HG03060 (cell line): ENCODE measurements at regions not wholly inside any gene's neighbourhood (a gene's known extent, or its start where the extent isn't known, plus 50 kb on each side); places are given as distances from the start of the nearest gene placed in this dataset.
"Not testable (repeated sequence)": the region's sequence is repeated elsewhere in the genome, so short reads cannot be mapped to it uniquely, and the experiment has no call there.

Source experiments
- ATAC-seq: cut with Tn5 transposase; IDR thresholded peaks from one replicate; pipeline ENCODE4 v1.9.1; 2021; ENCODE audit warnings: low read depth, moderate number of reproducible peaks; ENCODE audit not compliant: unreplicated experiment

DNA sequence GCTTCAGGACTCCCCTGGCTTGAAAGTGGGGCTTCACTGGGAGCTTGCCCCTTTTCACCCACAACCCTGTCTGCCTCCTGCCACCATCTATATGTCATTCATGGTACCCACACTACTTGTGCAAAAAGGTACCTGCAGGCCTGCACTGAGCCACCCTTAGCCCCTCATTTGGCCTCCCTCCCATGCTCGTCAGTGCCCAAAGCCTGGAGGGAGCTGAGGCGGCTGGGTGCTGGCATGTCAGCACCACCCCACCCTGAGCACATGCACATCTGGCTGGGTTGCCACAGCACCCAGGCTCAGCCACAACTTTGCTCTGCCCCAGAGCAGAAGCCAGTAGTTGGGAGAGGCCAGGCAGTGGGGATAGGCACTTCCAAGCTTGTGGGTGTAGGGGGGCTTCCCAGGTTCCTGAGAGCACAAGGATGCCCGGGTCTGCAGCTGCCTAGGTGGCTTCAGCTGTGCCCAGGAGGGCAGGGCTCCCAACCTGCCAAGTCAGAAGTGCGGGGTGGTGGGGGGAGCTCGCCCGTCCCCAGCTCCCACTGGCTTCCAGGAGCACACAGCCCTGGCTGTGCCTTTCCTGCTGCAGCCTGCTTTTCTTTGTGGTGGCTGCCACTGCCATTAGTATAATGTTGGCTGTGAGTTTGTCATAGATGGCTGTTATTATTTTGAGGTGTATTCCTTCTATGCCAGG, 1054.6 kb upstream of the EPHA6 start:
- no peak for ATAC-seq

DNA sequence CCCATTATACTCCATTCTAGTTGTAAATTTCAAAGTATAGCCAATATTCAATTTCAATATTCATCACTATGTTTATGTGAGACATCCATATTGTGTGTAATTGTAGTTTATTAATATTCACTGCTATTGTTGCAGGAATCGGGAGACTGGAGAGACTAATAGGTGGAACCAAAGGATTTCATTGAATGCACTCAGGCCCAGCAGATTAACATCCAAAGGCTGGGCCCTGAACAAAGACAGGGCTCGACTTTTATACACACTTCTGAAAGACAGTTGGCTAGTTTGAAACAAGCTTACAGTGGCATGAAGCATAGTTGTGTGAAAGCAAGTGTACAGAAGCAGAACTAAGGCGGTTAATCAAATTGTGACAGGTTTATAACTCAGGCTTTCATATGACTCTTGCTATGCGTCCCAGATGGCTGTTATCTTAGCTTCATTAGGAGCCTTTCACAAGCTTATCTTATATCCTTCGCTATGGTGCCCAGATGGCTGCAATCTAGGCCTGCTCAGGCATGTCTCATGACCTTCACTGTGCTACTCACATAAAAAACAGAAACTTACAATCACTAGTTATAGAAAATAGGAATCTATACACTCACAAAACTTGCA, 1038.8 kb upstream of the EPHA6 start:
- no peak for ATAC-seq

DNA sequence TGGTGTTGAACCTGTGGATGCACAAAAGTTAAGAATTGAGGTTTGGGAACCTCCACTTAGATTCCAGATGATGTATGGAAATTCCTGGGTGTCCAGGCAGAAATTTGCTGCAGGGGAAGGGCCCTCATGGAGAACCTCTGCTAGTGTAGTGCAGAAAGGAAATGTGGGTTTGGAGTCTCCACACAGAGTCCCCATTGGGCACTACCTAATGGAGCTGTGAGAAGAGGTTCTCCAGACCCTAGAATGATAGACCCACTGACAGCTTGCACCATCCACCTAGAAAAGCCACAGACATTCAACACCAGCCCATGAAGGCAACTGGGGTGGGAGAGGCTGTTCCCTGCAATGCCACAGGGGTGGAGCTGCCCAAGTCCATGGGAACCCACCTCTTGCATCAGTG, 1032.8 kb upstream of the EPHA6 start:
- ATAC-seq: no peak

DNA sequence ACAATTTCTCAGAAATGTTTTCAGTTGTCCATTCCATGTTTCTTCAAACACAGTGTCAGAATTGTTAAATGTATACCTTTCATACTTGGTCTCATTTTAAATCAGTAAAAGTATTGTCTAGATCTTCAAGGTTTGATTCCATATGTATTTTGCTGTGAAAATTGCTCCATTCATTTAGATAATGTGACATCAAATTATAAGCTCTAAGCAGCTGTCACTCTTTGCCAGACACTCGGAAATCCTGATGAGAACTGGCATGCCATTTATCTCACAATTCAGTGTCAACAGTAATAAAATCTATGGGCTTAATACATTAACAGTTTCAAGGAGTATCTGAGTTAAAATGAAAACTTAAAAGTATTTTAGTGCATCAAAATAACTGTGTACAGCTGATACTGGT, 1025.3 kb upstream of the EPHA6 start:
- ATAC-seq: no peak

DNA sequence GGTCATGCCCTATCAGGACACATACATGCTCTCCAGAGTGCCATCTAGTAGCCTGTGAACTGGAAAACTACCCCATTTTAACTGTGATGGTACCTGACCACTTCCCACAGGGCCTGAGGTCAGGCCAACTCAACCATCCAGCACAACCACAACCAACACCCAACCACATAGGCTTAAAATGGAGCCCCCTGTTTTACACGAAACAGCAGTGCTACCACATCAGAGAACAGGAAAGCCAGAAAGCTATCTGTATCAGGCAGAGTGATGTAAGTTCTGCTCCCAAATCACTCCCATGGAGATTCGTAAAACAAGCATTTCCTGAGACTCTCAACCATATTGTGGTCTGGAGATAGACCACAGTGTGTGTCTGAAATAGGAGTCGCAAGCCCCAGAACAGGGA, 1017.3 kb upstream of the EPHA6 start:
- no peak for ATAC-seq

DNA sequence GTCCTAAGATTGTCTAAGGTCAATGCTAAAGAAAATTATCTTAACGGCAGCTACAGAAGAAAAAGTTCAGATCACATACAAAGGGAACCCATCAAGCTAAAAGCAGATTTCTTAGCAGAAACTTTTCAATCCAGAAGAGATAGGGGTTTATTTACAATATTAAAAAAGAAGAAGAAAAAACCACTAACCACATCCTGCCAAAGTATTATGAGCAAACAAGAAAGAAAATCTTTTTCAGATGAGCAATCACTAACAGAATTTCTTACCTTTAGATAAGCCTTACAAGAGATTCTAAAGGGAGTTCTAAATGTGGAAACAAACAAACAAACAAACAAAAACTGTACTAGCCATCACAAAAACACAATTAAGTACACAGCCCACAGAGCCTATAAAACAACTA, 1015.8 kb upstream of the EPHA6 start:
- no peak for ATAC-seq

DNA sequence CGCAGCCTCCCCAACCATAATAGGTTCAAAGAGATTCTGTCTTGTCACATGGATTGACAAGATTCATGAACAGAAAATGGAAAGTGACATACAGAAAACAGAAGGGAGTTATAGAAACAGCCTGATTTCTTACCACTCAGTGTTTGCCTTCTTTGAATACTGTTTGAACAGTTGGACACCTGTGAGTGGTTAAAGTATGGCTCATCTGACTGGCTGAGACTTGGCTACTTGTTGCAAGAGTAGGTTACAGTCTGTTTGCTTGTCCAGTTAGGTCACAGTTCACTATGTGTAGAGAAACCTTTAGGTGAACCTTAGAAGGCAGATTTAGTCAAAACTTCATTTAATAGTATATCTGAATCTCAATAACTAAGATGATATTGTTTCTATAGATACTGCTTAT, 1003.9 kb upstream of the EPHA6 start:
- ATAC-seq: no peak

DNA sequence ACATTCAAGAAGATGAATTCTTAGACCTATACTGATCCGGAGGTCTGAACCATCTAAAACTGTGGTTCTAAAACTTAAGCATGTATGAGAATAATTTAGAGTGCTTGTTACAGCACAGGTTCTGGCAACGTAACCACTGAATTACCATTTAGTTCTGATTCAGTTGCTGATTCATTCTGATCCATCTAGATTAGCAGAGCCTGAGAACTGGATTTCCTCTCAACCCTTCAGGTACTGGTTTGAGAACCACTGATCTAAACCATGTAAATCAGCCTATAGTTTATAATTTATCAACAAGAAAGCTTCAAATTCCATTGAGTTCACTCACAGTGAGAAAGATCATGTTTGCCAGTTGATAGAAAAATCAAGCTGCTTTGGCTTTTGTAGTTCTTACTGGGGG, 1001.1 kb upstream of the EPHA6 start:
- no peak for ATAC-seq

DNA sequence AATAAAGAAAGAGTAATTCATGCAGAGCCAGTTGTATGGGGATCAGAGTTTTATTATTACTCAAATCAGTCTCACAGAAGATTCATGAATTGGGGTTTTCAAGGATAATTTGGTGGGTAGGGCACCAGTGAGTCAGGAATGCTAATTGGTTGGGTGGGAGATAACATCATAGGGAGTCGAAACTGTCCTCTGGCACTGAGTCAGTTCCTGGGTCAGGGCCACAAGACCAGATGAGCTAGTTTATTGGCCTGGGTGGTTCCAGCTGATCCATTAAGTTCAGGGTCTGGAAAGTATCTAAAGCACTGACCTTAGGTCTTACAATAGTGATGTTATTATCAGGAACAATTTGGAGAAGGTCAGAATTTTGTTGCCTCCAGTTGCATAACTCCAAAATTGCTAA, 998.6 kb upstream of the EPHA6 start:
- no peak for ATAC-seq

DNA sequence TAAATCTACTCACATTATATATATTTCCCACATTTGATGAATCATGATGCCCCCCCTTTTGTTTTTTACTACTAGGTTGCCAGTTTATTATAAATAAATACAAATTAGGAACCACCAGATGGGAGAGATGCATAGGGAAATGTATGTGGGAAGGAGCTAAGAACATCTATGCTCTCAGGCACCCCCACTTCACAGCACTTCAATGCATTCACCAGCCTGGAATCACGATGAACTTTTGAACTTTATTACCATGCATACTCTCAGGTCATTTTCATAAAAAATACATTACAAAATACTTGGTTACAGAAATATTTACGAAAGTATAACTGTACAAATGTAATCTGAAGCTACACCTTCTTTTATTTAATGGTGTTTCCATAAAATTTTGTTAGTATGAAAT, 988.0 kb upstream of the EPHA6 start:
- no peak for ATAC-seq

DNA sequence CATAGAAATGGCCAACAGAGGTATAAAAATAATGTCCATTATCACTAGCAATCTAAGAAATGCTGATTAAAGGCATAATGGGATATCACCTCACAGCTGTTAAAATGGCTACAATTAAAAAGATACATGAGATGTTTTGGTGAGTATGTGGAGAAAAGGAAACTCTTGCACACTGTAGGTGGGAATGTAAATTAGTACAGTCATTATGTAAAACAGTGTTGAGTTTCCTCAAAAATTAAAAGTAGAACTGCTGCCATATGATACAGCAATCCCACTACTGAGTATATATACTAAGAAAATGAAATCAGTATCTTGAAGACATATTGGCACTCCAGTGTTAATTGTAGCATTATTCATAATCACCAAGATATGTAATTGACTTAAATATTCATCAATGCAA, 982.2 kb upstream of the EPHA6 start:
- no peak for ATAC-seq

DNA sequence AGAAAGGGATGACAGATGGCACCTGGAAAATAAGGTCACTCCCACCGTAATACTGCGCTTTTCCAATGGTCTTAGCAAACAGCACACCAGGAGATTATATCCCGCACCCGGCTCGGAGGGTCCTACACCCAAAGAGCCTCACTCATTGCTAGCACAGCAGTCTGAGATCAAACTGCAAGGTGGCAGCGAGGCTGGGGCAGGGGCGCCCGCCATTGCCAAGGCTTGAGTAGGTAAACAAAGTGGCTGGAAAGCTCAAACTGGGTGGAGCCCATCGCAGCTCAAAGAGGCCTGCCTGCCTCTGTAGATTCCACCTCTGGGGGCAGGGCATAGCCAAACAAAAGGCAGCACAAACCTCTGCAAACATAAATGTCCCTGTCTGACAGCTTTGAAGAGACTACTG, 953.8 kb upstream of the EPHA6 start:
- not testable (repeated sequence) for ATAC-seq

DNA sequence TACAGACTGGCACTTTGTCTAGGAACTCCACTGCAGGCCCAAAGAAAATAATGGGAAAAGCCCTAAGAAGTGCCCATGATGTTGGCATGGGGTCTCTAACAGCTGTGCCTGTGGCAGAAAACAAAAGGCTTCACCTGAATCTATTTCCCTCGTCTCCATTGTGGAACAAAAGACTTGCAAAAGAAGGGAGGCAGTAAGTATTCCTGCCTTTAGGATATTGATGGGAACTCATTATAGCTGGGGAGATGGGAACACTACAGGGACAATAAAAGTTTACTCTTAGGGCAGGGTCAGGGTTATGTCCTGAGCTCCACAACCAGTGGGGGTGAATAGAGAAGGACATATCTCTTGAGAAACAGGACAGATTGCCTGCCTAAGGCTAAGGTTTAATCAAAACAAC, 930.6 kb upstream of the EPHA6 start:
- ATAC-seq: no peak

DNA sequence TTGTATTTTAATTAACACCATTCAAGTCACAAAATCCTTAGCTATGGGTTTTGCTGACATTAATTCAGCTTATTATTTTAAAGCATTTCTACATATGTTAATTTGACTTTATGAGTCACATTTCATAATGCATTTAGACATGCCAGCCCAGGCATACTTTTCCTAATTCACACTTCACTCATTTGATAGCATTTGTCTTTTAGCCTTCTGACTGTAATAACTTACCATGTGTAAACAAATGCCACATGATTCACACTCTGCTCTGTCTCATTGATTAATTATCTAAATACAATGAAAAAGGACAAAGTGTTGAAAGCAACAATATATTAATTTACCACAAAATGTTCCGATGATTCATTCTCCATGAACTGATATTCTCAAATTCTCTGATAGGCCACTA, 927.8 kb upstream of the EPHA6 start:
- no peak for ATAC-seq

DNA sequence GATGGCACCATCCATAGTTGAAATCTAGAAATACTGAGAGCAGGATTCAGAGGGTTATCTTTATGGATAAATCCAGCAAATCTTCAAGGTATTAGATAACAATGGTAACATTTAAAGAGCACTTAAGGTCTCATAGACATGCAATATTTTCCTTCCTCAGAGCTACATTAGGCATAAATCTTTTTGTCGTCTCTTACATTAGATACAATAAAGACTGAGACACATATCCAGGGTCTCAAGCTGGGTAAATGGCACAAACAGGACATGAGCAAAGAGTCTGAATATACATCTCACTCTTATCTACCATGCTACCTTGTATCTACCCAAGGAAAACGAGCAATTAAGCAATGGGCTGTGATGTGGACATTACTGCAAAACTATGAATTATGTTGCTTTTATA, 927.3 kb upstream of the EPHA6 start:
- ATAC-seq: no peak

DNA sequence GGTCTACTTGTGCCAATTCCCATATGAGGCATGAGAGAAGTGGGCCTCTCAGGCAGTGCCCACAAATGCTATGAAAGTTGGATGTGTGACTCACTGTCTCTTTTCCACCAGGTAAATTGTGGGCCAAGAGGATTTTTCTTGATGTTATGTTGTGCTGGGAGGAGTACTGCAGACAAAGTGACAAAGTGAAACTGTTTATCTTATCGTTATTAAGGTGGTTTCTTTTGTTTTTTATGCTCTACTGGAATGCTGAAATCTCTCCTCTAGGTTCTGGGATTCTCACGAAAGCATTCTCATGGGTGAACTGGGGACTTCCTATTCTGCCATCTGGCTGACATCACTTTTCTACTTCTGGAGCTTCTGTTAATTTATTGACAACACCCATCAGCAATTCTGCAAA, 919.6 kb upstream of the EPHA6 start:
- no peak for ATAC-seq

DNA sequence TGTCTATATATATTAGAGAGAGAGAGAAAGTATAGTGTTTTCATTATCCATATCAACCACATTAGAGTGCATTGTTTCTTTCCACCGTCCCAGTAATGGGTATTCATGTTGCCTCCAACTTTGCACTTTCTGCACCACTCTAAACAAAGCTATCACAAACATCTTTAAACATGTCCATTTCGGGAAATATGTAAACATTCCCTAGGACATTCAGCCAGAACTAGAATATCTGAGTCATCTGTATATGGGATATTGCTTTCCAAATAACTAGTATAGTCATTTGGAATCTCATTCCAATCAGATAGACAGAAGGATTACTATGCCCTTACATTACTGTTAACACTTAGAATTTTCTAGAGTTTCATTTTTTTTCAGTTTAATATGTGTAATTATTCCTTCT, 914.9 kb upstream of the EPHA6 start:
- no peak for ATAC-seq

DNA sequence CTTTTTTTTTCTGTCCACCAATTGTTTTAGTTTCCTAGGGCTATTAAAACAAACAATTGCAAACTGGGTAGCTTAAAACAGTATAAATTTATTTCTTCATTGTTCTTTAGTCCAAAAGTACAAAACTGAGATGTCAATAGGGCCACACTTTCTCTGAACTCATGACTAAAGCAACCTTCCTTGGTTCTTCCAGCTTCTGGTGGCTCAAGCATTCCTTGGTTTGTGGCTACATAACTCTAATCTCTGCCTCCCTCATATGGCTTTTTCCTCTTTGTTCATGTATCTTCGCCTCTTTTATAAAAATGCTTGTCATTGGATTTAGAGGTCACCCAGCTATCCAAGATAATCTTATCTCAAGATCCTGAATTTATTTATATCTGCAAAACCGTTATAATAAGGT, 914.5 kb upstream of the EPHA6 start:
- ATAC-seq: no peak

DNA sequence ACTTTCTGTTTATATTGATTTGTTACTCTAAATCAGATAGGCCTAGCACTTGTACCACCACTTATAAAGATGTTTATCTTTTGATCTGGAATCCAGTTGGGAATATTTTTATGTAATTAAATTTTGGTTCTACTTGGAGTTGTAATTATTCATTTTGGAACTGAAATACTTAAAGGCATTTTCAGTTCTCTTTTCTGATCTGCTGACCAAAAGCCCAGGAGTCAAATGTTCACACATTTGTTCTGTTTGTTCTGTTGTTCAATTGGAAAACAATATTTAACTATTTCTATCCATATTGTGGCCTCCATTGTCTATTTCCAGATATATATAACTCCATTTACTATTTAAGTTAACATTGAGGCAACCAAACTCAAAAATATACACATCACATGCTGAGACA, 912.4 kb upstream of the EPHA6 start:
- no peak for ATAC-seq

DNA sequence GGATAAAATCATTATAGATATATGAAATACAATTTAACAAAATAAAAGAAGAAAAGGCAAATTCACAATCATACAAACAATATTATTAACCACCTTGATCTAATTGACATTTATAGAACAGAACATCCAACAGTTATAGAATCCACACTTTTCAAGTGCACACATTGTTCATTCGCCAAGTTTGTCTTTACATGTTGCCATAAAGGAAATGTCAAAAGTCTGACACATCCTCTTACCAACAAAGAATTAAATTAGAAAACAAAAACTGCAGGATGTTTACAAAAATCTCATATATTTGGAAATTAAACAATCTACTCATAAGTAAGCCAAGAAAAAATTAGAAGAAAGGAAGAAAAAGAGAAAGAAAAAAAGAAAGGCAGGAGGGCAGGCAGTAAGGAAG, 909.2 kb upstream of the EPHA6 start:
- no peak for ATAC-seq

DNA sequence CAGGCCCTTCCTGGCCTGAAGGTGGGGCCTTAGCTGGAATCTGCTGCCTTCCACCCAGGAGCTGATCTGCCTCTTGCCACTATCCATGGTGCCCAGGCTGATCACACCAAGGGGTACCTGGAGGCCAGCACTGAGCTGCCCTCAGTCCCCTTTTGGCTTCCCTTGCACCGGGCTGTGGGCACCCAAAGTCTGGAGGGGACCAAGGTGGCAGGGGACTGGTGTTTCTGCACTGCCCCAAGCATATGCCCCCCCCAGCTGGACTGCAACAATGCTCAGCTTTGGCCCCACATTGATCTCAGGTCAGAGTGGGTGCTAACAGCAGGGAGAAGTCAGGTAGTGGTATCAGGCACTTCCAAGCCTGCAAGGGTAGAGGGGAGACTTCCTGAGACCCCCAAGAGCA, 902.6 kb upstream of the EPHA6 start:
- ATAC-seq: no peak

DNA sequence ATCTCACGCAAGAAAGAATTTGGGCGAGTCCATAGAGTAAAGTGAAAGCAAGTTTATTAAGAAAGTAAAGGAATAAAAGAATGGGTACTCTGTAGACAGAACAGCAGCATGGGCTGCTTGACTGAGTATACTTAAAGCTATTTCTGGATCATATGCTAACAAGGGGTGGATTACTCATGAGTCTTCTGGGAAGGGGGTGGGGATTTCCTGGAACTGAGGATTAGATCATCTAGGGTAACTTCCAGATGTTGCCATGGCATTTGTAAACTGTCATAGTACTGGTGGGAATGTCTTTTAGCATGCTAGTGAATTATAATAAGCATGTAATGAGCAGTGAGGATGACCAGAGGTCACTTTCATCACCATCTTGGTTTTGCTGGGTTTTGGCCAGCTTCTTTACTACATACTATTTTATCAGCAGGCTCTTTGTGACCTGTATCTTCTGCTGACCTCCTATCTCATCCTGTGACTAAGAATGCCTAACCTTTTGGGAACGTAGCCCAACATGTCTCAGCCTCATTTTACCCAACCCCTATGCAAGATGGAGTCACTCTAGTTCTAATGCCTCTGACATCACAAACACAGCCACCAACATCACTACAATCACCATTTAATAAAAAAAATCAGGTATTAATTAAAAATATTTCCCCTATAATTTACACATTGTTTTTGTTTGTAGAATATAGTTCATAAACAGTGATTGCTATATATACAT, 890.7 kb upstream of the EPHA6 start:
- ATAC-seq: no peak
